GM18873 (cell line): ENCODE measurements at regions not wholly inside any gene's neighbourhood (a gene's known extent, or its start where the extent isn't known, plus 50 kb on each side); places are given as distances from the start of the nearest gene placed in this dataset.

ENCODE experiments used
- ATAC-seq: cut with Tn5 transposase; IDR thresholded peaks from one replicate; pipeline ENCODE4 v1.9.1; 2021; ENCODE audit warnings: mild to moderate bottlenecking, moderate library complexity, moderate number of reproducible peaks; ENCODE audit not compliant: unreplicated experiment, low FRiP score

GRCh38 chr10:36096576-36096975, 454.5 kb upstream of the FZD8 start:
- no peak for ATAC-seq

- ATAC-seq: no peak
These were observed 452.0 kb upstream of the FZD8 start for GRCh38 chr10:36094096-36094495.

GRCh38 chr10:36092116-36092515, 450.0 kb upstream of the FZD8 start:
- ATAC-seq: no peak

GRCh38 chr10:36091007-36091406, 448.9 kb upstream of the FZD8 start:
- no peak for ATAC-seq

GRCh38 chr10:36089790-36090440, 447.8 kb upstream of the FZD8 start:
- no peak for ATAC-seq

GRCh38 chr10:36087006-36088005, 445.2 kb upstream of the FZD8 start:
- no peak for ATAC-seq

GRCh38 chr10:36075196-36075595, 433.1 kb upstream of the FZD8 start:
- ATAC-seq: no peak

- ATAC-seq: no peak
These were observed 431.8 kb upstream of the FZD8 start for GRCh38 chr10:36073796-36074345.

GRCh38 chr10:36068542-36068941, 426.4 kb upstream of the FZD8 start:
- ATAC-seq: no peak

- ATAC-seq: no peak
These were observed 425.7 kb upstream of the FZD8 start for GRCh38 chr10:36067748-36068147.

GRCh38 chr10:36066850-36067249, 424.8 kb upstream of the FZD8 start:
- no peak for ATAC-seq

GRCh38 chr10:36066102-36066501, 424.0 kb upstream of the FZD8 start:
- no peak for ATAC-seq

- ATAC-seq: no peak
These were observed 421.3 kb upstream of the FZD8 start for GRCh38 chr10:36063396-36063795.

- ATAC-seq: no peak
These were observed 415.6 kb upstream of the FZD8 start for GRCh38 chr10:36057731-36058130.

GRCh38 chr10:36057180-36057579, 415.1 kb upstream of the FZD8 start:
- no peak for ATAC-seq

- no peak for ATAC-seq
These were observed 411.7 kb upstream of the FZD8 start for GRCh38 chr10:36053775-36054174.

- ATAC-seq: no peak
These were observed 411.2 kb upstream of the FZD8 start for GRCh38 chr10:36053271-36053670.

GRCh38 chr10:36051500-36051991, 409.4 kb upstream of the FZD8 start:
- ATAC-seq: no peak

- no peak for ATAC-seq
These were observed 408.8 kb upstream of the FZD8 start for GRCh38 chr10:36050763-36051499.

GRCh38 chr10:36048780-36049179, 406.7 kb upstream of the FZD8 start:
- ATAC-seq: no peak

- ATAC-seq: no peak
These were observed 406.1 kb upstream of the FZD8 start for GRCh38 chr10:36048236-36048635.
